ENCODE measurements at regions not wholly inside any gene's neighbourhood (a gene's known extent, or its start where the extent isn't known, plus 50 kb on each side); places are given as distances from the start of the nearest gene placed in this dataset.
"Not testable (repeated sequence)": the region's sequence is repeated elsewhere in the genome, so short reads cannot be mapped to it uniquely, and the experiment has no call there.

DNA sequence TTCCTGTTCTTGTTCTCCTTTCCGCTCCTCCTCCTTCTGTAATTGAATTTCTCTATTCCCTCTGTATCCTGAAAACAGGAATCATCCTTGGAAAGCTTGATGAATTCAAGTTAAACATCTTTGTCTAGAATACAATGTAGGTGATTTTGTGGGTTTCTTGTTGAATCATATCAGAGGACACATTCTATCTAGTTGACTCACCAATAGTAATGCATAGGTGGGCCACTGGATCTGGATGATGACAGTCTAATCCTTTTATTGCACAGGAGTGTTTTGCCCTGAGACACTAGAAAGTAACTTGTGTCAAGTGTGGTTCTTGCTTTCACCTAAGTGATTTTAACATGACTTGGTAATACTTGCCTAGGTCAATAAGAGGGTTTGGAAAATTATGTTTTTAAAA is 164.3 kb downstream of the RFPL4B start:
- no peak for DNase-seq (ENCODE audit: low spot score)

DNA sequence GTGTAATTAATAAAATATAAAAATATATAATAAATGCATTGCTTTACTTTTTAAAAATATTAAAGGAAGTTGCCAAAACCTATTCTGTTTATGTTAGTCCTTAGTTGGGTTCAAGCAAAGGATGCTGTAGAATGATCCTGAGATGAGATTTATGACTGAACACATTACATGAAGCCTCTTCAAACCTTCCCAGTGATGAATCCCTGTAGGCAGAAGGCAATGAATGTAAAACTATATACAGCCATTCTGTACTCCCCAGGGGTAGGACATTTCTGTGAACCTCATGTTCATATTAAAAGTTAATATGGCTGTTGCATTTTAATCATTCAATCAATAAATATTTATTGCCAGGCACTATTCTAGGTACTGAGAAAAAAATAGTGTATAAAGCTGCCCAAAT is 166.0 kb downstream of the RFPL4B start:
- DNase-seq (ENCODE audit: low spot score): no peak

DNA sequence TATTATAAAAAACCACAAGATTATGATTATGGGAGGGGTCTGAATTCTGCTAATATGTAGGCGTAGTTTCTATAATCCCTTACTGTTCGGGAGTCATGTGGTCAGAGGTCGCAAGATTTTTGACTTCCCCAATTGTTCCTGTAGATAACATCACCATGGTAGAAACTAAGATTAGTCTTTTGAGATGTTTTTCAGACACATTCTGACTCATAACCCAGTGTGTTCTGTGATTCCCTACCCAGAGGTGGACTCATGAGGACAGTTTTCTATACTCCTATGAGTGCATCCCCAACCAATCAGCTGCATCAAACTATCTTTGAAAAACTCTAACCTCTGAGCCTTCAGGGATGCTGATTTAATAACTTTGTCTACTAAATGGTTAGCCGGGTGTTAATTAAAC is 175.5 kb downstream of the RFPL4B start:
- DNase-seq (ENCODE audit: low spot score): no peak

DNA sequence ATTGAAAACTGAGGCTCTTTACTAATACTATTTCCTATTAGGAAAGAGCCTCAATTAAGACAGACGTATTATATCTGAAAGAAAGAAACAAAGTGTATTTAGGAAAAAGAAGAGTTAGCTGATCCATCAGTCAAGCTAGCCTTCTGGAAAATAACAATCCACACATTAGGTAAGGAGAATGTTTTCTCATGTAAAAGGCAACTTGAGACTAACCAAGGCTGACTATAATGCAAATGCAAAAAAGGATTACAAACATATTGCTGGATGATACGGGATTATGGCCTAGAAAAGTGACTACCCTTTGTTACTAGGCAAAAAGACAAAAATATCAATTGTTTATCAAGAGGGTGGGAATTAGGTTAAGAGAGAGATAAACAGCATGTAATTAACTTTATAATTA is 176.9 kb downstream of the RFPL4B start:
- DNase-seq (ENCODE audit: low spot score): no peak

DNA sequence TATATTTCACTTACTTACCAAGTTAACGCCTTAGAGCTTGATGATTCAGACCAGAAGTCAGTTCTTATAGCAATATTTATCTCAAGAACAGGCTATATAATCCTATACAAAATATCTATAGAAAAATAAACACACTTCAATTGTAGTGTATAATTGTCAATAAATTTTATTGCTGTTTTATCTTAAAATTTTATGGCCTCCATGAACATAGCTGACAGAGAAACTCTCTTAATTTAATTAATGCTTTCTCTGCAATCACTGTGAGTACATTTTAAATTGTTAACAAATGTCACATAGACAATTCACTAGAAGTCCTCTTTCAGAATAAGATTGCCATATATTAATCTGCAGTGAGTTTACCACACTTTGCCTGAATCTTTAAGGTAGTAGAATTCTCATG is 178.6 kb downstream of the RFPL4B start:
- DNase-seq (ENCODE audit: low spot score): no peak

DNA sequence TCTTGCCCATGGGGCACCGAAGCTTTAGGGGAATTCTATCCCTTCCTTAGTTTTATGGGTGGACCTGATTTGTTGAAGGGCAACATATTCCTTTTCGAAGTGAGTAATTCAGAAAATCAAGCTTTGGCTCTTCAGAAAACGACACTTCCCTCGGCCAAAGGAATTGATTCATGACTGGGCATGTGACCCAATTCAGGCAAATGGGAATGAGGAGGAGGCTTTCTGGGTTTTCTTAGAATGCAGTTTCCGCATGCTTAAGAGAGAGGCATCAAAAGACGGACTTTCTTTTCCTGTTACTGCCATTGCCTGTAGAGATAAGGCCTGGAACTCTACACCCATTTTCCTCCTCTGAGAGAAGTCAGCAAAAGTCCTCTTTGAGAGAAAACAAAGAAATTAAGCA is 179.5 kb downstream of the RFPL4B start:
- DNase-seq (ENCODE audit: low spot score): no peak

DNA sequence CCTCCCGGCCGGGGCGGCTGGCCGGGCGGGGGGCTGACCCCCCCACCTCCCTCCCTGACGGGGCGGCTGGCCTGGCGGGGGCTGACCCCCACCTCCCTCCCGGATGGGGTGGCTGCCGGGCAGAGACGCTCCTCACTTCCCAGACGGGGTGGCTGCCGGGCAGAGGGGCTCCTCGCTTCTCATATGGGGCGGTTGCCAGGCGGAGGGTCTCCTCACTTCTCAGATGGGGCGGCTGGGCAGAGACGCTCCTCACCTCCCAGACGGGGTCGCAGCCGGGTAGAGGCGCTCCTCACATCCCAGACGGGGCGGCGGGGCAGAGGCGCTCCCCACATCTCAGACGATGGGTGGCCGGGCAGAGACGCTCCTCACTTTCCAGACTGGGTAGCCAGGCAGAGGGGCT is 181.2 kb downstream of the RFPL4B start:
- DNase-seq (ENCODE audit: low spot score): not testable (repeated sequence)

DNA sequence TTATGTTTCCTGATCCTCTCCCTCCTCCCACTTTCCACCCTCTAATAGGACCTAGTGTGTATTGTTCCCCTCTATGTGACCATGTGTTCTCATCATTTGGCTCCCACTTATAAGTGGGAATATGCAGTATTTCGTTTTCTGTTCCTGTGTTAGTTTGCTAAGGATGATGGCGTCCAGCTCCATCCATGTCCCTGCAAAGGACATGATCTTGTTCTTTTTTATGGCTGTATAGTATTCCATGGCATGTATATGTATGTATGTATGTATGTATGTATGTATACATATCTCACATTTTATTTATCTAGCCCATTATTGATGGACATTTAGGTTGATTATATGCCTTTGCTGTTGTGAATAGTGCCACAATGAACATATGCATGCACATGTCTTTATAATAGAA is 188.7 kb downstream of the RFPL4B start:
- DNase-seq (ENCODE audit: low spot score): no peak

DNA sequence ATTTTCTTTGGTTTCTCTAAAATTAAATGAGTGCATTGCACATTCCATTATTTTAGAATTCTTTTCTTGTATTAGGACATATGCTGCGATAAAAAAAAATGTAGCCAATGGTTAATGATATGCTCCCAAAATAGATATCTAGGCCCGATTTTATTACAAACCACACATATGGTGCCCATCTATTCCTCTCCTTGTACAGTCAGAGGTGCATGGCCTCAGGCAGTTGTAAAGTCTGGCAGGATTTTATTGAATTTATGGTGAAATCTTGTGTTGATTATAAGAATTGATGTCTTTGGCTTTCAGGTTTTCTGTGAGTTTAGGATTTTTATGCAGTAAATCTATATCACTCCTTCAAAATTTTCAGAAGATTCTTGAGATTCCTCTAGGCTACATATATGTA is 192.2 kb downstream of the RFPL4B start:
- DNase-seq (ENCODE audit: low spot score): no peak

DNA sequence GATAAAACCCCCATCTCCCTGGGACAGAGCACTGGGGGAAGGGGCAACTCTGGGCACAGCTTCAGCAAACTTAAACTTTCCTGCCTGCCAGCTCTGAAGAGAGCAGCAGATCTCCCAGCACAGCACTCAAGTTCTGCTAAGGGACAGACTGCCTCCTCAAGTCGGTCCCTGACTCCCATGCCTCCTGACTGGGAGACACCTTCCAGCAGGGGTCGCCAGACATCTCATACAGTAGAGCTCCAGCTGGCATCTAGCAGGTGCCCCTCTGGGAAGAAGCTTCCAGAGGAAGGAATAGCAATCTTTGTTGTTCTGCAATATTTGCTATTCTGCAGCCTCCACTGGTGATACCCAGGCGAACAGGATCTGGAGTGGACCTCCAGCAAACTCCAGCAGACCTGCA is 194.7 kb downstream of the RFPL4B start:
- DNase-seq (ENCODE audit: low spot score): not testable (repeated sequence)

DNA sequence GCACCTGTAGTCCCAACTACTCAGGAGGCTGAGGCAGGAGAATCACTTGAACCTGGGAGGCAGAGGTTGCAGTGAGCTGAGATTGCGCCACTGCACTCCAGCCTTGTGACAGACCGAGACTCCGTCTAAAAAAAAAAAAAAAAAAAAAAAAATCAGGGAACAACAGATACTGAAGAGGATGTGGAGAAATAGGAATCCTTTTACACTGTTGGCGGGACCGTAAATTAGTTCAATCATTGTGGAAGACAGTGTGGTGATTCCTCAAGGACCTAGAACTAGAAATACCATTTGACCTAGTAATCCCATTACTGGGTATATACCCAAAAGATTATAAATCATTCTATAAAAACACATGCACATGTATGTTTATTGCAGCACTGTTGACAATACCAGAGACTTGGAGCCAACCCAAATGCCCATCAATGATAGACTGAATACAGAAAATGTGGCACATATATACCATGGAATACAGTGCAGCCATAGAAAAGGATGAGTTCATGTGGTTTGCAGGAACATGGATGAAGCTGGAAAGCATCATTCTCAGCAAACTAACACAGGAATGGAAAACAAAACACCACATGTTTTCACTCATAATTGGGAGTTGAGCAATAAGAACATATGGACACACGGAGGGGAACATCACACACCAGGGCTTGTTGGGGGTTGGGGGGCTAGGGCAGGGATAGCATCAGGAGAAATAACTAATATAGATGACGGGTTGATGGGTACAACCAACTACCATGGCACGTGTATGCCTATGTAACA is 200.4 kb downstream of the RFPL4B start:
- DNase-seq (ENCODE audit: low spot score): not testable (repeated sequence)

DNA sequence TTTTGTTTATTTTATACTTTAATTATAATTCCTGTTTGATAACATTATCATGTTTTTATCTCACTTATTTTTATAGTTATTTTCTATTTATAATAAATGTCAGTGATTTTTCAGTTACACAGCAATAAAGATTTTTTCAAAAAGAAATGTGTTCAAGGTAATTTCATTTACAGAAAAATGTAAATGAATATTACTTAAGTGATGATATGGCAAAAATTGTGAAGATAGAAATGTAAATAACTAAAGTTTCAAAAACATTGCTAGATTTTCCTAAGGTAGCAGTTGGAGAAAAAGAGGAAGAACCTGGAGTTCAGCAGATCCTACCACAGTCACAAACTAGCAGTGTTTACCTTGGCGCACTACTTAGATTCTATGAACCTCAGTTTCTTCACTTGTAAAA is 202.6 kb downstream of the RFPL4B start:
- DNase-seq (ENCODE audit: low spot score): no peak

DNA sequence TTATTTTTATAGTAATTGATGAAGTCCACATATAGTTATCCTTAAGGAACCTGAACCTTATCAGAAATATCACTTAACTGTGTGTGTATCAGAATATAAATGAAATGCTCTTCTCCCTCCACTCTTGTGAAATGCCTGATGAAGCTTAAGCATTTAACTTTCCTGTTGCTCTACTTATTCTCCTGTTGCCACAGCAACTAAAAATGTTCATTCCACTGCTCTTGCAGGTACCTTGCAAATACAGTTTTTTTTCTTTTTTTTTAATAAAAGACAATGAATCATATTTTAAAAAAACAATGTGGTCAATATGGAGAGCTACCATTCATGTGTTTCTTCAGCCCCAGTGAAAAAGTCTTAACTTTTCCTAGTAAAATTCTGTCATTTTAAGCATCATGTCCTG is 210.3 kb downstream of the RFPL4B start:
- no peak for DNase-seq (ENCODE audit: low spot score)

DNA sequence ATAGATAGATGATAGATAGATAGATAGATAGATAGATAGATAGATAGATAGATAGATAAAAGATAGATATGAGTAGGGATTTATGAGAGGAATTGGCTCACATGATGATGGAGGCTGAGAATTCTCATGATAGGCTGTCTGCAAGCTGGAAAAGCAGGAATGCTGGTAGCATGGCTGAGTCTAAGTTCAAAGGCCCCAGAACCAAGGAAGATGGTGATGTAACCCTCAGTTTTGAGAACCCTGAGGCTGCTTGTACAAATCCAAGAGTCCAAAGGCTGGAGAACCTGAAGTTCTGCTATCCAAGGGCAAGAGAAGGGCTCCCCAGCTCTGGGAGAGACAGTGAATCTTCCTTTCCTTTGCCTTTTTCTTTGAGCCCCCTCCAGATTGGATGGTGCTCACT is 210.8 kb downstream of the RFPL4B start:
- DNase-seq (ENCODE audit: low spot score): no peak

DNA sequence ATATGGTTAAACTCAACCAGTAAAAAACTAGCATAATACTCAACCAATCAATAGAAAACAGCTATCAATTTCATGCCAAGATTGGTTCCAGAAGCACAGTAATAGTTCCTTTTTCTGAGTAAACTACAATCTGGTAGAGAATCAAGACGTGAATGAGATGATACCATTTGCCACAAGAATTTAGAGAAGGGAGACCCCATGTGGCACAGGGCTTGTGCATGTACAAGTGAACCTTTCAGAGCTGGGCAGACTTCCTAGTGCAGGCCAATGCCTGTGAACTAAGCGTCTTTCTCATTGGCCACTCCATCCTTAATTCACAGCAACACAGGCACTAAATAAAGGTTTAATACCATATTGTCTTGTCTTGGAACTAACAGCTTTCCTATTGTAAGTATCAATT is 213.5 kb downstream of the RFPL4B start:
- no peak for DNase-seq (ENCODE audit: low spot score)

DNA sequence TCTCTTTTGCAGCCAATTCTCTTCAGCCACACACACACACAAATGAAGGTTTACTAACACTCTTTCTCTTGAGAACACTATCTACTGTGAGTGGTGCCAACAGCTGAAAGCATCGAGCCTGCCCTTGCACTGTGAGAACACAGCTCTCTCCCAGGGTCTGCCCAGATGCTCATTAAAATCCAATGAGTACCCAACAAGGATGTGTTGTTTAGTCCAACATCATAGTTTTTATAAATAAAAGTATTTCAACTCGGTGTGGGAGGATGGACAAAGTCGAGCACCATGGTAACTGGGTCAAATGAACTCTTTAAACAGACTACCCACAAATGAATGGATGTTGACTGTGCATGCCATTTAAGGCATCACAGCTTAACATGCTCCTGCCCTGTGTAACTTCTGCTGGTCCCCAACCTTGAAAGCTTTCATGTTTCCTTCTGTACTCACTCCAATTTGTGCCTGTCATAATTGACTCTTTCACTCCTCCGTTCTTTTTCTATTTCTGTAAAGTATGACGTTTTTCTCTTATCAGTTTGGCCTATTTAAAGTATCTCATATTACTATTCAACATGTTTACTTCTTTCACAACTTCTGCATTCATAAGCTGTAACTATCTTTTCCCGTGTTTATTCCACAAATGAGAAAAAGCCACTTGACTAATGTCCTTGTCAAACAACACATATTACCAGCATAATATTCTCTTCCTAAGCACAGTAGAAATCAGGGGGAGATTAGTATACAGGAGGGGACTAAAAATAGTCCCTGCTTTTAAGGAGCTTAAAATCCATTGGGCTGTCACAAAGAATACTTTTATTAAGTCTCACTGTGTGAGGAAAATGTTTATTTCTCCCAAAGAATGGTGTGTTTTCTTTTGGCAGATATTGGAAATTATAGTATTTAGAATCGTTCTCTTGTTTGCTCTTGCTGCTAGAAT is 215.4 kb downstream of the RFPL4B start:
- no peak for DNase-seq (ENCODE audit: low spot score)

DNA sequence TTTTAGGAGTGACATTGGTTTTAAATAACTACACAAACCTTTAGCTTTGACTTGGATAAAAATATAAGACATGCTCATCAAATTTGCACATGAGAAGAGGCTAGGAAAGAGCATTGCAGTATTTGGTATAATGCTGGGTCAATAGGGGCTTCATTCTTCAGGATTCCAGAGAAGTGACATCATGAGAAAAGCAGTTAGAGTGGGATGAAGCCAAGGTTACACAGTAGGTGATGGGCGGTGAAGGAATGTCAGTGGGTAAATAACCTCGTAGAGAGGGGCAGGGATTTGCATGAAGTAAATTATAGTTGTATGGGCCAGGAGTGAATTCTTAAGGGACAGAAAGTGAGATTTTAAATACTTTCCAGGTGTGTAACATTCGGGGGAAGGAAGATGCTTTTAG is 216.2 kb downstream of the RFPL4B start:
- no peak for DNase-seq (ENCODE audit: low spot score)

DNA sequence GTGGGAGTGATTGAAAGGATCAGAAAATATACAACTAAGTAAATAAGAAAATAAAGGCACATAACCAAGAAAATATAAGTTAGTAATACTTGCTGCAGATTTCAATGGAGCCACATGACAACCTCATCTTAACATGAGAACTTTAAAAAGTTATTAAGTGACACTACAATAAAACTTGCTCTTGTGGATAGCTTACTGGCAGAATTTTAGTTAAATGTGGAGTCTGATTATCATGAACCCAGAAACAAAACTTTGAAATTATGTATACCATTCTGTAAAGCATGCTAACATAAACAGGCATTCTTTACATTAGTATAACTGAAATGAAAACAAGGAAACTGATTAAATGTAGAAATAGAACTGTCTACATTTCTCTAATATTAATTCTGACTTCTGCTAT is 220.9 kb downstream of the RFPL4B start:
- DNase-seq (ENCODE audit: low spot score): no peak

DNA sequence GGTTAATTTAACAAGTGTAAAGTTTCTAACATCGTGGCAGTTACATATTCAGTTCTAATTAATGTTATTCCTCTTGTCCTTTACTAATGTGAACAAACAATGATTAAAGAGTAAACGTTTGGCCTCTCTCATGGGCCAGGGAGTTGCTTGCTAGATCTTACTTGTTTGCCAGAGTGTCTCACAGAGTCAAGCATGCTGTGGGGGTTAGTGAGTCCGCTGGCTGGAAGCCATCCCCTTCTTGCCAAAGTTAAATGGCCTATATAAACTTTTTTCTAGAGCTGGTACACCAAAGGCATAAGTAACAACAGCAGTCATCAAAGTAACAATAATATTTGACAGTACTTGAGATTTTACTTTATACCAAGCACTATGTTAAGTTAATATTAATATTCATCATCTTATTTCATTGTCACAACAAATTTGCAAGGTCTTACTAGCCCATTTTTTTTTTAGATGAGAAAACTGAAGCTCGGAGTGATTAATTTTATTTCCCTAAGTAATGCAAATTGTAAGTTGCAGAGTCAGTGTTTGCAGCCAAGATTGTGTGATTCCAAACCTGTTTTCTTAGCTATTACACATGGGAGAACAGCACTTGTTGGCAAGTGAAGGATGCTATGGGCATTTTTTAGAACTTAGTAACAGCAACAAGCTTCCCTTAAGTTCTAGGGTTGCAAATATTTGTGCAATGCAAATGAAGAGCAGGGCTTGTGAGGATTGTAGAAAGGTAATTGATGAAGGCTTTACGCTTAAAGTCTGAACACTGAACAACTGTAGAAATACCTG is 224.5 kb downstream of the RFPL4B start:
- DNase-seq (ENCODE audit: low spot score): no peak

DNA sequence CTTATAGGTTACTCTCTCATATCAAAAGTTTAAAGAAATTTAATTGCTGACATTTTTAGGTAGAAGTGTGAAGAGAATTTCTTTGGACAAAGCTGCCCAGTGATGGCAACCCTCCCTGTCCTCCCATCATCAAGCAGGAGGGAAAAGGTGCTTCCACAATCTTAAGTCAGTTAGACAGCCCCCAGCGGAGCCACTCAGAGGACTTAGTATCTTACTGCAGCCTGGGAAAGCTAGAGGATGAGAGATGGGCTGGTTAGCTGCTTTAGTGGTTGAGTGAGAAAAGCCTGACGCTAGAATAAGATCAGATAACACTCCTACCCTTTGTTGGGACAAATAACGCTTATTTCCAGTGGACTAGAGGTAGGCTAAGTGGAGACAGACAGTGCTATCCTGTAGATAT is 227.1 kb downstream of the RFPL4B start:
- DNase-seq (ENCODE audit: low spot score): no peak

DNA sequence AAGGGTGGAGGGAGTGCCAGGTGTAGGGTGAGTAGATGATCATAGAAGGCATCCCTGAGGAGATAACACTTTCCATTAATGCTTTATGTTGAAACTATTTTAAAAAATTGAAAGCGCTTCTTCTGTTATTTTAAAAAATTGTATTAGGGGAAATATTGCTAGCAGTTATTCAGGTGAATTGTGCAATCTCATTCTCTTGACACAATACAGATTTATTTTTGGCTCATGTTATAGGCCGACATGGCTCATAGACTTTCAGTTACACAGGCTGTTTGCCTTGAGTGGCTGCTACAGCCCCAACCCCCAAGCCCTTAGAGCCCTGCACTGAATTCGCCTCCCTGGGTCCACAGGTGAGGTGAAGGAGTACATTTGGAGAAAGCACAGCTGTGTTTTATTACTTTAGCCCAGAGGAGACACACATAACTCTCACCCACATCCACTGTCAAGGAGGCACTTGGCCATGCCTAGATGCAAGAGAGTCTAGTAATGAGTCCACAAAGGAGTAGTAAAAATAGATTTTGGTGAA is 228.2 kb downstream of the RFPL4B start:
- no peak for DNase-seq (ENCODE audit: low spot score)

DNA sequence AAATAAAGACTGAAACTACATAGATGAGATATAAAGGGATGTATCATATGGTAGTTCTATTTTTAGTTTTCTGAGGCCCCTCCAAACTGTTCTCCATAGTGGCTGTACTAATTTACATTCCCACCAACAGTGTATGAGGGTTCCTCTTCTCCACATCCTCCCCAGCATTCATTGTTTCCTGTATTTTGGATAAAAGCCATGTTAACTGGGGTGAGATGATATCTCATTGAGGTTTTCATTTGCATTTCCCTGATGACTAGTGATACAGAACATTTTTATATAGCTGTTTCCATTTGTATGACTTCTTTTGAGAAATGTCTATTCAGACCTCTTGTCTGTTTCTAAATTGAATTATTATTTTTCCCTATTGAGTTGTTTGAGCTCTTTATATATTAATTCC is 229.3 kb downstream of the RFPL4B start:
- DNase-seq (ENCODE audit: low spot score): no peak
